ENCODE measurements at regions not wholly inside any gene's neighbourhood (a gene's known extent, or its start where the extent isn't known, plus 50 kb on each side); places are given as distances from the start of the nearest gene placed in this dataset.

GRCh38 chr11:19605520-19606371 lies 106.9 kb upstream of the NAV2 start:
- BruUV-seq (replicated peaks), result no TSS peak
- CTCF ChIA-PET (ENCODE audit: low intra/inter-chr PET ratio), result no interaction called here

More at GRCh38 chr11:19605520-19606371, 106.9 kb upstream of the NAV2 start:
- H3K9me3 ChIP-seq (replicated peaks; ENCODE audit: control insufficient read depth, insufficient read depth, low read depth, low read length), result no peaks in the 10 kb centered on the region
- H3K4me3 ChIP-seq, result no peak overlapping the region
- no peaks in the 10 kb centered on the region for H4K20me1 ChIP-seq (replicated peaks; ENCODE audit: control insufficient read depth, insufficient read depth, low read length)
- H2AFZ ChIP-seq (ENCODE audit: low read depth, low read length), result no peak overlapping the region
- POLR2A ChIA-PET, result no interaction called here
- FAIRE-seq (no peak), DNase-seq (ENCODE audit: extremely low read depth in 1 of 4, low spot score in 3 of 4) (no peak), ATAC-seq (no peak)
- H3K36me3 ChIP-seq (ENCODE audit: control insufficient read depth, insufficient read depth, low read length), result no peaks in the 10 kb centered on the region
- no peak overlapping the region for H3K9ac ChIP-seq (ENCODE audit: insufficient read depth in 1 of 2, low read depth in 2 of 2, low read length in 2 of 2)
- WGBS (ENCODE audit: insufficient coverage, low coverage, missing lambda C conversion rate), result 0% methylated on average over 8 of the region's 8 CpGs
- H3K27ac ChIP-seq (ENCODE audit: extremely low read depth, low read depth, low read length), result no peak overlapping the region
- H3K4me1 ChIP-seq (replicated peaks in 1 of 2; ENCODE audit: control insufficient read depth in 2 of 2, insufficient read depth in 2 of 2, low read length in 2 of 2), result no peaks in the 10 kb centered on the region
- in situ Hi-C loops (cut with MboI) (no loop called here), intact Hi-C loops (cut with micrococcal nuclease) (no loop called here)
- H3K79me2 ChIP-seq (ENCODE audit: control insufficient read depth, insufficient read depth, low read length), result no peaks in the 10 kb centered on the region
- no peak overlapping the region for H3K4me2 ChIP-seq (ENCODE audit: insufficient read depth, low read length)
- H3K27me3 ChIP-seq (ENCODE audit: control insufficient read depth in 2 of 2, insufficient read depth in 2 of 2, low read length in 2 of 2), result peaks cover 0 to 4% of the 10 kb centered on the region in 2 experiments; a peak in 1 of 5 replicates
- TF ChIP-seq ZNF3 (CRISPR knock-in tag; IDR thresholded peaks at IDR 0.05) (no peak), ETV6 (IDR thresholded peaks at IDR 0.05; ENCODE audit: borderline replicate concordance in 1 of 2, low read depth in 2 of 2, low read length in 1 of 2) (no peak), ETV6 (CRISPR knock-in tag; IDR thresholded peaks at IDR 0.05; ENCODE audit: borderline replicate concordance) (no peak), DNMT1 (IDR thresholded peaks at IDR 0.05) (no peak), ZBTB1 (CRISPR knock-in tag; IDR thresholded peaks at IDR 0.05; ENCODE audit: borderline replicate concordance, low read depth) (no peak), HDAC3 (IDR thresholded peaks at IDR 0.05; ENCODE audit: borderline replicate concordance, partially characterized antibody) (no peak), ZNF274 (IDR thresholded peaks at IDR 0.05; ENCODE audit: borderline replicate concordance, low read depth, low read length) (no peak), SMARCA5 (IDR thresholded peaks at IDR 0.05) (no peak)
- TF ChIP-seq, protein P1, sequence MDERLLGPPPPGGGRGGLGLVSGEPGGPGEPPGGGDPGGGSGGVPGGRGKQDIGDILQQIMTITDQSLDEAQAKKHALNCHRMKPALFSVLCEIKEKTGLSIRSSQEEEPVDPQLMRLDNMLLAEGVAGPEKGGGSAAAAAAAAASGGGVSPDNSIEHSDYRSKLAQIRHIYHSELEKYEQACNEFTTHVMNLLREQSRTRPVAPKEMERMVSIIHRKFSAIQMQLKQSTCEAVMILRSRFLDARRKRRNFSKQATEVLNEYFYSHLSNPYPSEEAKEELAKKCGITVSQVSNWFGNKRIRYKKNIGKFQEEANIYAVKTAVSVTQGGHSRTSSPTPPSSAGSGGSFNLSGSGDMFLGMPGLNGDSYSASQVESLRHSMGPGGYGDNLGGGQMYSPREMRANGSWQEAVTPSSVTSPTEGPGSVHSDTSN (CRISPR knock-in tag; IDR thresholded peaks at IDR 0.05; ENCODE audit: low read depth), result no peak
- TF ChIP-seq, protein P1 (tag; conservative IDR thresholded peaks at IDR 0.05; ENCODE audit: low read depth), result no peak
- H3K9me1 ChIP-seq (ENCODE audit: control insufficient read depth, insufficient read depth, low read length), result no peaks in the 10 kb centered on the region
